GM12801 (cell line): ENCODE measurements at regions not wholly inside any gene's neighbourhood (a gene's known extent, or its start where the extent isn't known, plus 50 kb on each side); places are given as distances from the start of the nearest gene placed in this dataset.

Source experiments
- TF ChIP-seq, protein P1 (sequence below): IDR thresholded peaks from one replicate; pipeline ENCODE4 v1.5.1; 2011; ENCODE audit warnings: control low read depth; ENCODE audit not compliant: insufficient read length; ENCODE audit errors: extremely low read depth

DNA sequence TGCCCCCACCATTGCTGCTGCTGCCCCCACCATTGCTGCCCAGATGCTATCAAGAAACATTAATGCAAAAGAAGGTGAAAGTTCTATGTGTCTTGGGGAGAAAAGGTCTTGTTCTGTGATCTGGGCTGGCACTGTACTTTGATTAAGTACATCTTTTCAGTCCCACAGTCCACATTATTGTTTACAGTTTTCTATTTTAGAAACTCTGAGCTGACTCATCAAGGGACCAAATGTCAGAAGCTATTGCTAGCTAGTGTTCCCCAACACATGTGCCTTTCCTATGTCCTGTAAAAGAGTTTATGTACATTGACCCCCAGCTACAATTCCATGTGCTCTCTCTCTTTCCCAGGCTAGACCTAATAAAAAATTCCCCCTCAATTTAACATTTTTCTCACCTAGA, 264.7 kb upstream of the NECTIN3 start:
- TF ChIP-seq, protein P1, sequence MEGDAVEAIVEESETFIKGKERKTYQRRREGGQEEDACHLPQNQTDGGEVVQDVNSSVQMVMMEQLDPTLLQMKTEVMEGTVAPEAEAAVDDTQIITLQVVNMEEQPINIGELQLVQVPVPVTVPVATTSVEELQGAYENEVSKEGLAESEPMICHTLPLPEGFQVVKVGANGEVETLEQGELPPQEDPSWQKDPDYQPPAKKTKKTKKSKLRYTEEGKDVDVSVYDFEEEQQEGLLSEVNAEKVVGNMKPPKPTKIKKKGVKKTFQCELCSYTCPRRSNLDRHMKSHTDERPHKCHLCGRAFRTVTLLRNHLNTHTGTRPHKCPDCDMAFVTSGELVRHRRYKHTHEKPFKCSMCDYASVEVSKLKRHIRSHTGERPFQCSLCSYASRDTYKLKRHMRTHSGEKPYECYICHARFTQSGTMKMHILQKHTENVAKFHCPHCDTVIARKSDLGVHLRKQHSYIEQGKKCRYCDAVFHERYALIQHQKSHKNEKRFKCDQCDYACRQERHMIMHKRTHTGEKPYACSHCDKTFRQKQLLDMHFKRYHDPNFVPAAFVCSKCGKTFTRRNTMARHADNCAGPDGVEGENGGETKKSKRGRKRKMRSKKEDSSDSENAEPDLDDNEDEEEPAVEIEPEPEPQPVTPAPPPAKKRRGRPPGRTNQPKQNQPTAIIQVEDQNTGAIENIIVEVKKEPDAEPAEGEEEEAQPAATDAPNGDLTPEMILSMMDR: no peak

DNA sequence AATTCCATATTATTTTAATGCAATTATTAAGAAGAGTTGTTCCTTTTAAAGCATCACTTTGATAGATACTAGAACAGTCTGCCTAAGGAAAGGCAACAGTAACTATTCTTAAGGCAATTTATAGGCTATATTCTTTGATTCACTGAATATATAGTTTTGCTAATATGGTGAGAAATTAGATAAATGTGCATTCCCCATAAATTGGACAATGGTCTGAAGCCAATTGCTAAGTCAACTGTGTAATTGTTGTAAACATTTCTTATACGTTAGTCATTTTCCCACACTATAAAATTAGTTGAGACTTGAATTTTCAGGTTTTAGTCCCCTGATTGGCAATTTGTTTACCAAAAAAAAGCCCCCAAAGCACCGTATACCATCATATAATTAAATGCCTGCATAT, 263.0 kb upstream of the NECTIN3 start:
- TF ChIP-seq, protein P1: no peak

DNA sequence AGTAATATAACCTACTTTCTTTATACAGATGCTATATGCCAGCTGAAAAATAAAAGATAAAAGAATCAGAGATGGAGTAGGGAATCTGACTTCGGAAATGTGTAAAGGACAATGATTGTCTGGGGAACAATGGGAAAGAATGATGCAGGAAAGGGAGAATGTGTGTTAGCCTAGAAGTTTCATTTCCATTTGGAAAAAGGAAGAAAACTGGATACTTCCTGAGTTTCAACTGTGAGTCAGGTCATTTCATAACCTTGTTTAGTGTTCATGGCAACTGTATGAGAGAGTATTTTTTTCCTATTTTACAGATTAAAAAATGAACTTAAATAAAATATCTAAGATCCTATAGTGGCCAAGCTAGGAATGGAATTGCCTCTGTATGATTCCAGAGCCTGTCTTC, 261.3 kb upstream of the NECTIN3 start:
- TF ChIP-seq, protein P1: no peak

DNA sequence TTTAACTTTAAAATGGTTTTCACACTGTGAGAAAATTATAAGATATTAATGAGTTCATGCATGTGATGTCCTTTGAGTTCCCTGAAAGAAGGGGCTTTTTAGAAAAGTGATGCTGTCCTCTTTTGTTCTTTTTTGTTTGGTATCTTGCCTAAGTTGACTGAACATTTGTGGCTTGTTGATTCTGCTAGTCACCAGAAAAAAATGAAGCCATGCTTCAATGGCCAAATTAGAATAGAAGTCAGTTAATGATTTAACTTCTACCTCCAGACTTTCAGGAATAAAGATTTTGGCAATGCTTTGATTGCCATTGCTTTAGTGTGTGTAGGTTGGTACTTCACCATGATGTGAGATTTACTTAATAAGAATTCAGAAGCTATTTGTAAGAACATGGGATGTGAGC, 260.6 kb upstream of the NECTIN3 start:
- TF ChIP-seq, protein P1: no peak

DNA sequence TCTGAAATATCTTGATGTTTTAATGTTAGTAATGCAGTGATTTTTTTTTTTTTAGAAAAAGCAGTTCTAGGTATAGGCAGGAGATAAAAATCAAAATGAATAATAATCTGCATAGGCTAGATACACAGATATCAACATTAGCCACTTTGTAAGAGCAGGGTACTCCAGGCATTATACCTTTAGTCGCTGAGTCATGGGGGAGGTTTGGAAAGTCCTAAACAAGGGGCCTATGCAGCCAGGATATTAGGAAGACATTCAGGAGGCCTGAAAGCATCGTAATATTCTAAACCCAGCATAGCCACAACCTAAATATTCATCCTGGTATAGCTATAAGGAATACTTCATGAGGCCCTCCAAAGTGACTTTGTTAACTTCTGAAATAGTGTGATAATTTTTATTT, 258.1 kb upstream of the NECTIN3 start:
- TF ChIP-seq, protein P1: no peak

DNA sequence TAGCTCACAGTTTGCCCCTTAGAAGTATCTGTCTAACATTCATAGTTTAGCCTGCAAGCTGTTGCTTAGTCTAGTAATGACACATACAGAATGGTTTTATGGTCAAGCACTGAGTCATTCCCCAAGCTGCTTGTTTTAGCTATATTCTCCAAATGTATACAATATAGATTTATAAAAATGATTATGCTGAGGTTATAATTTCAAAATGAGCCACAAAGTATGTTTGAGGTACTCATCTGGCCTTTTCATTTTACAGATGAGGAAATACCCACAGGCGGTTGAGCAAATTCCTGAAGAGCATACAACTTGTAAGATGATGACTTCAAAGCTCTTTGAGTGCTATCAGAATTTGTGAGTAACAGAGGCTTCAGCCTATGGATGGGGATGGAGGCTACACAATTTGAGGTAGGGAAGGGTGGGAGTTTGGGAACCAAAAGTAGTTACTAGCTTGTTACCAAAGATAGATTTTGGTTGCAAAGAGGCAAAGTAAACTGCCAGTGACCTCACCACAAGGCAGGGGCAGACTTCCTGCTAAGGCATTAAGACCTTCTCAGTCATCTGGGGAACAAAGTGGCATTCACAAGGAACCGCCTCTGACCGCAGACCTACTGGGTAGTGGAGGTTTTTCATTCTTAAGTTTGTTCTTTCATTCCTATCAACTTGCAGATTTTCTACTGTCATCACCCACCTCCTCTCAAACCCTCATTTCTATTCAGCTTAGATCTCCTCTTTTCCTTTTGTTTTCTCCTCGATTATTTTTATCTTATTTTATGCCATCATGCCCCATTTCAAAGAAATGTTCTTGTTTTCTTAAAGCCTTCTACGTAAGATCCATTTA, 257.2 kb upstream of the NECTIN3 start:
- TF ChIP-seq, protein P1: no peak

DNA sequence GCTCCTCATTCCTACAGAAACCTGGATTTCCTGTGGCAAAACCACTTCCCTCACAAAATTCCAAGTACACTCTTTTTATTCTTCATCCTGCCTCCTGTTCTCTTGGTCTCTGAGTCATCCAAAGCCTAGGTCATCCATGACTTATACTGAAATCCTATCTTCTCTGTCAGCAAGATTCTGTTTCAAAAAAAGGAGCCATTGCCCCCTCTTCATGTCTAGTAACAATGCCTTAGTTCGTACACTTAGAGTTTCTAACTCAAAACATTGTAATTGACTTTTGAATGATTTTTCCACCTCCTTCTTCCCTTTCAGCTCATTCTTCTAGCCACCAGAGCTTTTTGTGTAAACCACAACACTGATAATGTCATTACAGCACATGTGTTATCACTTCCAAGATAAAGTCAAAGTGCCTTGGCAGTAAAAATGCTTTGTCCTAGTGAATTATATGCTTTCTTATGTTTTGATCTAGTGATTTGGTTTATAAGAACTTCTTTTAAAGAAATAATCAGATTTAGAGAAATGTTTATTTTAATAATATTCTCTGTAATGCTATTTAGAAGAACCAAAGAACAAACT, 256.5 kb upstream of the NECTIN3 start:
- TF ChIP-seq, protein P1: no peak
